Right atrium auricular region (tissue), 2 donors: ENCODE measurements at regions not wholly inside any gene's neighbourhood (a gene's known extent, or its start where the extent isn't known, plus 50 kb on each side); places are given as distances from the start of the nearest gene placed in this dataset.

Experiments
- DNase-seq: peaks from one replicate; pipeline ENCODE4 v3.0.0-alpha.2; 2019; ENCODE audit warnings: low spot score
- H3K27ac ChIP-seq, 2 donors: fragments of 200-600 bp; sonication (generic); 1 replicate in 1 of 2; 2 replicates in 1 of 2; pipeline ENCODE4 v1.5.1; 2016 to 2019
- H3K27me3 ChIP-seq, 2 donors: fragments of 200-600 bp; sonication (generic); one replicate each; pipeline versions ENCODE4 v1.5.1 to v1.6.0; 2017 to 2019
- H3K36me3 ChIP-seq: fragments of 200-600 bp; sonication (generic); one replicate; pipeline ENCODE4 v1.5.1; 2016
- H3K4me1 ChIP-seq, 2 donors: fragments of 200-600 bp; sonication (generic); one replicate each; pipeline versions ENCODE4 v1.5.1 to v1.6.0; 2017 to 2019
- H3K4me3 ChIP-seq, 2 donors: fragments of 200-600 bp; sonication (generic); 1 replicate in 1 of 2; 2 replicates in 1 of 2; pipeline ENCODE4 v1.5.1; 2017 to 2019; ENCODE audit warnings: mild to moderate bottlenecking in 1 of 2, moderate library complexity in 1 of 2
- H3K9me3 ChIP-seq, 2 donors: fragments of 200-600 bp; sonication (generic); one replicate each; pipeline ENCODE4 v1.5.1; 2019
- CTCF ChIP-seq, 2 donors: fragments of 200-600 bp; sonication (generic); IDR thresholded peaks; one replicate each; pipeline ENCODE4 v1.5.1; 2019; ENCODE audit warnings: antibody characterized with exemption in 2 of 2

- H3K4me3 ChIP-seq: no peak overlapping the region
- H3K27ac ChIP-seq: no peak overlapping the region
- peaks cover 0 to 5% of the 10 kb centered on the region in 2 donors for H3K4me1 ChIP-seq
- no peak for DNase-seq
- TF ChIP-seq CTCF (IDR thresholded peaks at IDR 0.05): no peak
- H3K36me3 ChIP-seq: no peaks in the 10 kb centered on the region
- no peaks in the 10 kb centered on the region for H3K9me3 ChIP-seq
- no peaks in the 10 kb centered on the region for H3K27me3 ChIP-seq
These were observed 1033.0 kb upstream of the INTU start for GRCh38 chr4:126599746-126600145.

GRCh38 chr4:126603210-126603609 is 1029.5 kb upstream of the INTU start:
- H3K9me3 ChIP-seq: no peaks in the 10 kb centered on the region
- no peak for DNase-seq
- no peak for TF ChIP-seq CTCF (IDR thresholded peaks at IDR 0.05)
- no peaks in the 10 kb centered on the region for H3K27me3 ChIP-seq
- no peaks in the 10 kb centered on the region for H3K4me1 ChIP-seq
- no peak overlapping the region for H3K27ac ChIP-seq
- H3K4me3 ChIP-seq: no peak overlapping the region
- no peaks in the 10 kb centered on the region for H3K36me3 ChIP-seq

- TF ChIP-seq CTCF (IDR thresholded peaks at IDR 0.05): no peak
- Histone ChIP-seq H3K27ac (no peak overlapping the region), H3K4me1 (no peaks in the 10 kb centered on the region), H3K4me3 (no peak overlapping the region), H3K27me3 (no peaks in the 10 kb centered on the region), H3K9me3 (no peaks in the 10 kb centered on the region), H3K36me3 (no peaks in the 10 kb centered on the region)
- no peak for DNase-seq
These were observed 1028.9 kb upstream of the INTU start for GRCh38 chr4:126603825-126604224.

- Histone ChIP-seq H3K27me3 (no peaks in the 10 kb centered on the region), H3K36me3 (no peaks in the 10 kb centered on the region), H3K4me1 (no peaks in the 10 kb centered on the region), H3K4me3 (no peak overlapping the region), H3K27ac (no peak overlapping the region), H3K9me3 (no peaks in the 10 kb centered on the region)
- TF ChIP-seq CTCF (IDR thresholded peaks at IDR 0.05): peak; percentile 39 to 71
- no peak for DNase-seq
These were observed 1028.4 kb upstream of the INTU start for GRCh38 chr4:126604268-126604867.

- Histone ChIP-seq H3K4me3 (no peak overlapping the region), H3K4me1 (no peaks in the 10 kb centered on the region), H3K36me3 (no peaks in the 10 kb centered on the region), H3K27me3 (no peaks in the 10 kb centered on the region), H3K27ac (no peak overlapping the region), H3K9me3 (no peaks in the 10 kb centered on the region)
- DNase-seq: no peak
- TF ChIP-seq CTCF (IDR thresholded peaks at IDR 0.05): no peak
These were observed 1021.8 kb upstream of the INTU start for GRCh38 chr4:126610933-126611332.

GRCh38 chr4:126611900-126612299 is 1020.9 kb upstream of the INTU start:
- TF ChIP-seq CTCF (IDR thresholded peaks at IDR 0.05): no peak
- Histone ChIP-seq H3K36me3 (no peaks in the 10 kb centered on the region), H3K4me1 (no peaks in the 10 kb centered on the region), H3K27ac (no peak overlapping the region), H3K4me3 (no peak overlapping the region), H3K9me3 (no peaks in the 10 kb centered on the region), H3K27me3 (no peaks in the 10 kb centered on the region)
- no peak for DNase-seq
